HepG2 (cell line): ENCODE measurements at regions not wholly inside any gene's neighbourhood (a gene's known extent, or its start where the extent isn't known, plus 50 kb on each side); places are given as distances from the start of the nearest gene placed in this dataset.

ENCODE experiments used
- ATAC-seq: fragments of 200-7000 bp; cut with Tn5 transposase; 3 replicates; pipeline ENCODE4 v1.9.1; 2020; ENCODE audit warnings: mild to moderate bottlenecking, moderate library complexity
- BruUV-seq: library from RNA; stranded (reverse); fragments of 400-500 nt; replicated peaks from 2 replicates; lab custom pipeline; 2021; lab: Mats Ljungman, UMichigan
- CTCF ChIA-PET: fragments of 300-600 bp; formaldehyde crosslinking; extraction: SDS; loops from one replicate; lab custom pipeline; 2021; ENCODE audit warnings: low total read pairs, inconsistent platforms, low intra/inter-chr PET ratio; lab: Yijun Ruan, JAX
- POLR2A ChIA-PET: fragments of 350-600 bp; sonication (Branson Sonifier 250); formaldehyde crosslinking; loops from one replicate; lab custom pipeline; 2020; ENCODE audit warnings: antibody characterized with exemption, inconsistent platforms; lab: Yijun Ruan, JAX
- DNase-seq: peaks from one replicate; pipeline ENCODE4 v3.0.0-alpha.2; 2015; ENCODE audit warnings: low spot score
- FAIRE-seq: peaks from 3 replicates; lab custom pipeline; 2011; peaks lifted over from hg19 to GRCh38; lab: Jason Lieb, UNC
- H2AFZ ChIP-seq: one replicate; pipeline ENCODE4 v1.6.1; 2011; ENCODE audit warnings: low read length, inconsistent platforms
- H3K27ac ChIP-seq: fragments of 300-600 bp; 3 replicates; pipeline ENCODE4 v1.8.0; 2011; ENCODE audit warnings: mixed run types, mild to moderate bottlenecking, mixed read lengths, low read length, inconsistent platforms; ENCODE audit not compliant: insufficient read depth; ENCODE audit errors: extremely low read length
- H3K27me3 ChIP-seq, 2 experiments: fragments of 200-600 bp in 1 of 2; 2 replicates in 1 of 2; 3 replicates in 1 of 2; pipeline versions ENCODE4 v1.6.0 to v1.8.0; 2011; ENCODE audit warnings: low read length in 2 of 2, mild to moderate bottlenecking in 2 of 2, moderate library complexity in 2 of 2, inconsistent platforms in 1 of 2; ENCODE audit not compliant: insufficient read depth in 2 of 2, control insufficient read depth in 1 of 2
- H3K36me3 ChIP-seq, 2 experiments: fragments of 200-600 bp in 1 of 2; replicated peaks in 1 of 2; 2 replicates in 1 of 2; 3 replicates in 1 of 2; pipeline versions ENCODE4 v1.5.1 to v1.8.0; 2011; ENCODE audit warnings: low read length in 2 of 2, inconsistent platforms in 1 of 2; ENCODE audit not compliant: insufficient read depth in 2 of 2, control insufficient read depth in 1 of 2
- H3K4me1 ChIP-seq: 2 replicates; pipeline ENCODE4 v1.5.1; 2012; ENCODE audit warnings: low read length, inconsistent platforms; ENCODE audit not compliant: insufficient read depth
- H3K4me2 ChIP-seq: 2 replicates; pipeline ENCODE4 v1.6.0; 2011; ENCODE audit warnings: low read depth, low read length, inconsistent platforms
- H3K4me3 ChIP-seq, 3 experiments: fragments of 200-600 bp in 1 of 3; sonication (generic), shearing (Covaris generic) in 1 of 3; replicated peaks in 1 of 3; 2 replicates each; pipeline ENCODE4 v1.5.1; 2011 to 2016; ENCODE audit warnings: low read length in 3 of 3, inconsistent platforms in 2 of 3, low read depth in 2 of 3, mild to moderate bottlenecking in 2 of 3, control low read depth in 1 of 3, mixed read lengths in 1 of 3; ENCODE audit not compliant: insufficient read depth in 1 of 3
- H3K79me2 ChIP-seq: one replicate; pipeline ENCODE4 v1.6.1; 2011; ENCODE audit warnings: low read length, inconsistent platforms; ENCODE audit not compliant: insufficient read depth
- H3K9ac ChIP-seq: 2 replicates; pipeline ENCODE4 v1.6.0; 2011; ENCODE audit warnings: mild to moderate bottlenecking, low read depth, low read length, inconsistent platforms; ENCODE audit not compliant: insufficient read depth
- H3K9me3 ChIP-seq: 2 replicates; pipeline ENCODE4 v1.5.1; 2012; ENCODE audit warnings: mild to moderate bottlenecking, low read length
- H4K20me1 ChIP-seq: 2 replicates; pipeline ENCODE4 v1.6.0; 2011; ENCODE audit warnings: inconsistent platforms, mild to moderate bottlenecking, low read length, moderate library complexity; ENCODE audit not compliant: insufficient read depth
- EZH2 ChIP-seq: conservative IDR thresholded peaks from 2 replicates; pipeline ENCODE4 v1.6.1; 2012; ENCODE audit warnings: mild to moderate bottlenecking, low read depth, low read length, moderate library complexity
- NR2C2 ChIP-seq: sonication (generic); formaldehyde crosslinking; IDR thresholded peaks from 2 replicates; pipeline ENCODE4 v1.4.0; 2020; ENCODE audit warnings: missing genetic modification reagents, mild to moderate bottlenecking, moderate library complexity, borderline replicate concordance
- PAX8 ChIP-seq: sonication (generic); formaldehyde crosslinking; IDR thresholded peaks from 2 replicates; pipeline ENCODE4 v1.8.0; 2022; ENCODE audit warnings: mild to moderate bottlenecking, missing genetic modification reagents, borderline replicate concordance
- XRCC5 ChIP-seq: fragments of 200-400 bp; formaldehyde crosslinking; optimal IDR thresholded peaks from 2 replicates; pipeline ENCODE3; 2017; ENCODE audit warnings: mild to moderate bottlenecking, low read length
- ZBTB8A ChIP-seq: sonication (generic); formaldehyde crosslinking; IDR thresholded peaks from 2 replicates; pipeline ENCODE4 v1.4.0; 2020; ENCODE audit warnings: mild to moderate bottlenecking, low read depth, missing genetic modification reagents, borderline replicate concordance
- ZNF563 ChIP-seq: sonication (generic); formaldehyde crosslinking; IDR thresholded peaks from 2 replicates; pipeline ENCODE4 v1.8.0; 2022; ENCODE audit warnings: mild to moderate bottlenecking, moderate library complexity, missing genetic modification reagents
- ZNF569 ChIP-seq: sonication (generic); formaldehyde crosslinking; IDR thresholded peaks from 2 replicates; pipeline ENCODE4 v1.5.0; 2020; ENCODE audit warnings: mild to moderate bottlenecking, missing genetic modification reagents, moderate library complexity, borderline replicate concordance
- WGBS: methylation state at CpG from one replicate; pipeline ENCODE4 v1.1.6; 2017; ENCODE audit warnings: low lambda C conversion rate; 5-methylcytosine and 5-hydroxymethylcytosine counted together
- in situ Hi-C: cut with HindIII; loops from 2 replicates; pipeline ENCODE4 v1.10.0; 2017; ENCODE audit warnings: low pct_unique_long_range_greater_than_20kb; ENCODE audit not compliant: extremely low pct_ligation_motif_present
- intact Hi-C: fragments of 100-400 bp; cut with micrococcal nuclease; formaldehyde crosslinking; loops from one replicate; pipeline ENCODE4 v1.10.0; 2022; ENCODE audit not compliant: unreplicated experiment
- TF ChIP-seq, protein P1 (sequence below): sonication (generic); formaldehyde crosslinking; IDR thresholded peaks from 2 replicates; pipeline ENCODE4 v1.8.0; 2023; ENCODE audit warnings: mild to moderate bottlenecking, missing genetic modification reagents
- TF ChIP-seq, protein P2 (sequence below): sonication (generic); formaldehyde crosslinking; IDR thresholded peaks from 2 replicates; pipeline ENCODE4 v1.4.0; 2020; ENCODE audit warnings: missing genetic modification reagents
- TF ChIP-seq, protein P3 (sequence below): sonication (generic); formaldehyde crosslinking; IDR thresholded peaks from 2 replicates; pipeline ENCODE4 v1.4.0; 2020; ENCODE audit warnings: missing genetic modification reagents
- TF ChIP-seq, protein P4 (sequence below): IDR thresholded peaks from 2 replicates; pipeline ENCODE4 v1.6.1; 2018; ENCODE audit warnings: missing genetic modification reagents, mild to moderate bottlenecking, missing compliant biosample characterization
- TF ChIP-seq, protein P5 (sequence below): IDR thresholded peaks from 2 replicates; pipeline ENCODE4 v1.6.1; 2016; ENCODE audit warnings: missing biosample characterization, missing genetic modification reagents, low read depth
- TF ChIP-seq, protein P6 (sequence below): sonication (generic); formaldehyde crosslinking; IDR thresholded peaks from 2 replicates; pipeline ENCODE4 v1.4.0; 2020; ENCODE audit warnings: mild to moderate bottlenecking, low read depth, missing genetic modification reagents

DNA sequence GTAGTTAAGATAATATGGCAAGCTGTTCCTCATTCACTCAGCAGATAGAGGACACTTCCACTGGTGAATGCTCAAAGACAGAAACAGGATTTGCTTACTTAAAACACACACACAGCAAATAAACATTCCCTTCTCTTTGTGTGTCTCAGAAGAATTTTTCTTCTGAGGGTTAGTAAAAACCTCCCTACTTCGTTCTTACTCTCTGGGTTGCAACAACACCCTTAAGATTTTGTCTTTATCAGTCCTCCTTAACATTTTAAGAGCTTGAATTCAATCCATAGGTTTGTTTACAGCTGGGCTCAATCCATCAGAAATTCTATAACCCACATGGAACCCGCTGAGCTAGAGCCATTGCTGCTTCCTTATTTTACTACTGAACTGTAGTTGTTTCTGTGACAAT is 237.4 kb upstream of the PIK3R1 start:
- Histone ChIP-seq H3K9ac (no peak overlapping the region), H3K79me2 (no peaks in the 10 kb centered on the region), H3K4me1 (no peaks in the 10 kb centered on the region), H3K36me3 (no peaks in the 10 kb centered on the region), H3K27ac (no peak overlapping the region), H3K4me3 (no peak overlapping the region), H2AFZ (no peak overlapping the region), H3K9me3 (no peaks in the 10 kb centered on the region), H3K27me3 (no peaks in the 10 kb centered on the region), H4K20me1 (no peaks in the 10 kb centered on the region), H3K4me2 (no peak overlapping the region)
- intact Hi-C loops, result no loop called here
- CTCF ChIA-PET, result no interaction called here
- ATAC-seq (no peak), FAIRE-seq (no peak), DNase-seq (no peak)
- BruUV-seq, result no TSS peak
- WGBS, result 2% methylated on average over 2 of the region's 2 CpGs
- in situ Hi-C loops, result no loop called here
- POLR2A ChIA-PET, result no interaction called here
- TF ChIP-seq, protein P1, sequence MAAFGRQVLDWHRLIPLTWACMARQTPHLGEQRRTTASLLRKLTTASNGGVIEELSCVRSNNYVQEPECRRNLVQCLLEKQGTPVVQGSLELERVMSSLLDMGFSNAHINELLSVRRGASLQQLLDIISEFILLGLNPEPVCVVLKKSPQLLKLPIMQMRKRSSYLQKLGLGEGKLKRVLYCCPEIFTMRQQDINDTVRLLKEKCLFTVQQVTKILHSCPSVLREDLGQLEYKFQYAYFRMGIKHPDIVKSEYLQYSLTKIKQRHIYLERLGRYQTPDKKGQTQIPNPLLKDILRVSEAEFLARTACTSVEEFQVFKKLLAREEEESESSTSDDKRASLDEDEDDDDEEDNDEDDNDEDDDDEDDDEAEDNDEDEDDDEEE (CRISPR knock-in tag), result no peak
- TF ChIP-seq, protein P2, sequence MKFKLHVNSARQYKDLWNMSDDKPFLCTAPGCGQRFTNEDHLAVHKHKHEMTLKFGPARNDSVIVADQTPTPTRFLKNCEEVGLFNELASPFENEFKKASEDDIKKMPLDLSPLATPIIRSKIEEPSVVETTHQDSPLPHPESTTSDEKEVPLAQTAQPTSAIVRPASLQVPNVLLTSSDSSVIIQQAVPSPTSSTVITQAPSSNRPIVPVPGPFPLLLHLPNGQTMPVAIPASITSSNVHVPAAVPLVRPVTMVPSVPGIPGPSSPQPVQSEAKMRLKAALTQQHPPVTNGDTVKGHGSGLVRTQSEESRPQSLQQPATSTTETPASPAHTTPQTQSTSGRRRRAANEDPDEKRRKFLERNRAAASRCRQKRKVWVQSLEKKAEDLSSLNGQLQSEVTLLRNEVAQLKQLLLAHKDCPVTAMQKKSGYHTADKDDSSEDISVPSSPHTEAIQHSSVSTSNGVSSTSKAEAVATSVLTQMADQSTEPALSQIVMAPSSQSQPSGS (CRISPR knock-in tag), result no peak
- TF ChIP-seq, protein P3, sequence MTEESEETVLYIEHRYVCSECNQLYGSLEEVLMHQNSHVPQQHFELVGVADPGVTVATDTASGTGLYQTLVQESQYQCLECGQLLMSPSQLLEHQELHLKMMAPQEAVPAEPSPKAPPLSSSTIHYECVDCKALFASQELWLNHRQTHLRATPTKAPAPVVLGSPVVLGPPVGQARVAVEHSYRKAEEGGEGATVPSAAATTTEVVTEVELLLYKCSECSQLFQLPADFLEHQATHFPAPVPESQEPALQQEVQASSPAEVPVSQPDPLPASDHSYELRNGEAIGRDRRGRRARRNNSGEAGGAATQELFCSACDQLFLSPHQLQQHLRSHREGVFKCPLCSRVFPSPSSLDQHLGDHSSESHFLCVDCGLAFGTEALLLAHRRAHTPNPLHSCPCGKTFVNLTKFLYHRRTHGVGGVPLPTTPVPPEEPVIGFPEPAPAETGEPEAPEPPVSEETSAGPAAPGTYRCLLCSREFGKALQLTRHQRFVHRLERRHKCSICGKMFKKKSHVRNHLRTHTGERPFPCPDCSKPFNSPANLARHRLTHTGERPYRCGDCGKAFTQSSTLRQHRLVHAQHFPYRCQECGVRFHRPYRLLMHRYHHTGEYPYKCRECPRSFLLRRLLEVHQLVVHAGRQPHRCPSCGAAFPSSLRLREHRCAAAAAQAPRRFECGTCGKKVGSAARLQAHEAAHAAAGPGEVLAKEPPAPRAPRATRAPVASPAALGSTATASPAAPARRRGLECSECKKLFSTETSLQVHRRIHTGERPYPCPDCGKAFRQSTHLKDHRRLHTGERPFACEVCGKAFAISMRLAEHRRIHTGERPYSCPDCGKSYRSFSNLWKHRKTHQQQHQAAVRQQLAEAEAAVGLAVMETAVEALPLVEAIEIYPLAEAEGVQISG (CRISPR knock-in tag), result no peak
- TF ChIP-seq, protein P4, sequence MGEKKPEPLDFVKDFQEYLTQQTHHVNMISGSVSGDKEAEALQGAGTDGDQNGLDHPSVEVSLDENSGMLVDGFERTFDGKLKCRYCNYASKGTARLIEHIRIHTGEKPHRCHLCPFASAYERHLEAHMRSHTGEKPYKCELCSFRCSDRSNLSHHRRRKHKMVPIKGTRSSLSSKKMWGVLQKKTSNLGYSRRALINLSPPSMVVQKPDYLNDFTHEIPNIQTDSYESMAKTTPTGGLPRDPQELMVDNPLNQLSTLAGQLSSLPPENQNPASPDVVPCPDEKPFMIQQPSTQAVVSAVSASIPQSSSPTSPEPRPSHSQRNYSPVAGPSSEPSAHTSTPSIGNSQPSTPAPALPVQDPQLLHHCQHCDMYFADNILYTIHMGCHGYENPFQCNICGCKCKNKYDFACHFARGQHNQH (CRISPR knock-in tag), result no peak
- TF ChIP-seq ZBTB8A (CRISPR knock-in tag) (no peak), NR2C2 (CRISPR knock-in tag) (no peak), XRCC5 (no peak), EZH2 (no peak), PAX8 (no peak), ZNF563 (CRISPR knock-in tag) (no peak), ZNF569 (no peak)
- TF ChIP-seq, protein P5, sequence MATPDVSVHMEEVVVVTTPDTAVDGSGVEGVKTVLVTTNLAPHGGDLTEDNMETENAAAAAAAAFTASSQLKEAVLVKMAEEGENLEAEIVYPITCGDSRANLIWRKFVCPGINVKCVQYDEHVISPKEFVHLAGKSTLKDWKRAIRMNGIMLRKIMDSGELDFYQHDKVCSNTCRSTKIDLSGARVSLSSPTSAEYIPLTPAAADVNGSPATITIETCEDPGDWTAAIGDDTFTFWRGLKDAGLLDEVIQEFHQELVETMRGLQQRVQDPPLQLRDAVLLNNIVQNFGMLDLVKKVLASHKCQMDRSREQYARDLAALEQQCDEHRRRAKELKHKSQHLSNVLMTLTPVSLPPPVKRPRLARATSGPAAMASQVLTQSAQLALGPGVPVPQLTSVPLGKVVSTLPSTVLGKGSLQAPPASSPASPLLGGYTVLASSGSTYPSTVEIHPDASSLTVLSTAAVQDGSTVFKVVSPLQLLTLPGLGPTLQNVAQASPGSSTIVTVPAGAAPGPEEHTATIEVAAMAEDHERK (CRISPR knock-in tag), result no peak
- TF ChIP-seq, protein P6, sequence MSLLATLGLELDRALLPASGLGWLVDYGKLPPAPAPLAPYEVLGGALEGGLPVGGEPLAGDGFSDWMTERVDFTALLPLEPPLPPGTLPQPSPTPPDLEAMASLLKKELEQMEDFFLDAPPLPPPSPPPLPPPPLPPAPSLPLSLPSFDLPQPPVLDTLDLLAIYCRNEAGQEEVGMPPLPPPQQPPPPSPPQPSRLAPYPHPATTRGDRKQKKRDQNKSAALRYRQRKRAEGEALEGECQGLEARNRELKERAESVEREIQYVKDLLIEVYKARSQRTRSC (CRISPR knock-in tag), result no peak
